SK-N-SH treated with all-trans-retinoic acid at 6 μM for 48 hours (cell line): ENCODE measurements at regions not wholly inside any gene's neighbourhood (a gene's known extent, or its start where the extent isn't known, plus 50 kb on each side); places are given as distances from the start of the nearest gene placed in this dataset.

ENCODE experiments used
- ARNTL ChIP-seq: fragments of 450-650 bp; formaldehyde crosslinking; IDR thresholded peaks from 2 replicates; pipeline ENCODE4 v1.5.0; 2020; ENCODE audit warnings: low read depth, mild to moderate bottlenecking, moderate library complexity, borderline replicate concordance
- CREB5 ChIP-seq: fragments of 250-450 bp; sonication (Bioruptor Pico); IDR thresholded peaks from 2 replicates; pipeline ENCODE4 v1.5.1; 2020; ENCODE audit warnings: low read depth, mild to moderate bottlenecking, moderate library complexity
- ISL1 ChIP-seq: fragments of 250-450 bp; sonication (Bioruptor Pico); IDR thresholded peaks from 2 replicates; pipeline ENCODE4 v2.1.2; 2022; ENCODE audit warnings: mild to moderate bottlenecking, moderate library complexity
- PATZ1 ChIP-seq: fragments of 250-450 bp; sonication (Bioruptor Pico); IDR thresholded peaks from 2 replicates; pipeline ENCODE4 v1.8.0; 2020; ENCODE audit warnings: mild to moderate bottlenecking, moderate library complexity, borderline replicate concordance
- POU6F1 ChIP-seq: fragments of 250-450 bp; sonication (Bioruptor Pico); IDR thresholded peaks from 2 replicates; pipeline ENCODE4 v1.8.0; 2021; ENCODE audit warnings: low read depth, mild to moderate bottlenecking, moderate library complexity, borderline replicate concordance
- RARB ChIP-seq: fragments of 250-450 bp; sonication (Bioruptor Pico); IDR thresholded peaks from 2 replicates; pipeline ENCODE4 v1.8.0; 2021; ENCODE audit warnings: mild to moderate bottlenecking, moderate library complexity
- TSHZ2 ChIP-seq: fragments of 250-450 bp; sonication (Bioruptor Pico); IDR thresholded peaks from 2 replicates; pipeline ENCODE4 v1.5.0; 2020; ENCODE audit warnings: mild to moderate bottlenecking, moderate library complexity
- ZFP30 ChIP-seq: fragments of 450-650 bp; formaldehyde crosslinking; IDR thresholded peaks from 2 replicates; pipeline ENCODE4 v1.5.0; 2022; ENCODE audit warnings: mild to moderate bottlenecking, moderate library complexity
- ZNF70 ChIP-seq: fragments of 450-650 bp; formaldehyde crosslinking; IDR thresholded peaks from 2 replicates; pipeline ENCODE4 v1.5.0; 2020; ENCODE audit warnings: mild to moderate bottlenecking, moderate library complexity
- ZNF8 ChIP-seq: fragments of 450-650 bp; formaldehyde crosslinking; IDR thresholded peaks from 2 replicates; pipeline ENCODE4 v1.5.0; 2020; ENCODE audit warnings: mild to moderate bottlenecking, moderate library complexity

- TF ChIP-seq RARB = no peak
- no peak for TF ChIP-seq POU6F1
- no peak for TF ChIP-seq CREB5 (CRISPR knock-in tag)
- TF ChIP-seq TSHZ2 (CRISPR knock-in tag) = no peak
- no peak for TF ChIP-seq ARNTL
- TF ChIP-seq ZFP30 (CRISPR knock-in tag) = no peak
- no peak for TF ChIP-seq ZNF70 (CRISPR knock-in tag)
- no peak for TF ChIP-seq ISL1 (CRISPR knock-in tag)
- no peak for TF ChIP-seq PATZ1 (CRISPR knock-in tag)
- no peak for TF ChIP-seq ZNF8
Measured at GRCh38 chrX:40224658-40225057, 126.9 kb upstream of the BCOR start.
